WTC11 (cell line): ENCODE measurements at regions not wholly inside any gene's neighbourhood (a gene's known extent, or its start where the extent isn't known, plus 50 kb on each side); places are given as distances from the start of the nearest gene placed in this dataset.

Source experiments
- ATF3 ChIP-seq: sonication (generic); formaldehyde crosslinking; conservative IDR thresholded peaks from 2 replicates; pipeline ENCODE4 v1.8.1; 2022; ENCODE audit warnings: mild to moderate bottlenecking, missing genetic modification reagents
- CTCF ChIP-seq: fragments of 200-600 bp; IDR thresholded peaks from 2 replicates; pipeline ENCODE4 v1.8.0; 2022; ENCODE audit warnings: antibody characterized with exemption
- FOXP1 ChIP-seq: sonication (generic); formaldehyde crosslinking; IDR thresholded peaks from 2 replicates; pipeline ENCODE4 v1.8.0; 2022; ENCODE audit warnings: missing genetic modification reagents, mild to moderate bottlenecking, moderate library complexity, borderline replicate concordance
- IRF1 ChIP-seq: sonication (generic); formaldehyde crosslinking; IDR thresholded peaks from 2 replicates; pipeline ENCODE4 v1.8.0; 2023; ENCODE audit warnings: missing genetic modification reagents
- NR2C2 ChIP-seq: sonication (generic); formaldehyde crosslinking; IDR thresholded peaks from 2 replicates; pipeline ENCODE4 v1.8.0; 2022; ENCODE audit warnings: mild to moderate bottlenecking, missing genetic modification reagents
- OVOL2 ChIP-seq: fragments of 250-450 bp; sonication (Bioruptor Pico); IDR thresholded peaks from 2 replicates; pipeline ENCODE4 v1.9.0; 2021; ENCODE audit warnings: mild to moderate bottlenecking, borderline replicate concordance
- PRDM15 ChIP-seq: sonication (generic); formaldehyde crosslinking; IDR thresholded peaks from 2 replicates; pipeline ENCODE4 v1.8.0; 2022; ENCODE audit warnings: missing genetic modification reagents
- TEAD1 ChIP-seq: sonication (generic); formaldehyde crosslinking; IDR thresholded peaks from 2 replicates; pipeline ENCODE4 v1.8.0; 2022; ENCODE audit warnings: mild to moderate bottlenecking, missing genetic modification reagents
- USF2 ChIP-seq: sonication (generic); formaldehyde crosslinking; IDR thresholded peaks from 2 replicates; pipeline ENCODE4 v1.8.1; 2023; ENCODE audit warnings: mild to moderate bottlenecking, missing genetic modification reagents, moderate library complexity
- ZNF416 ChIP-seq: fragments of 250-450 bp; sonication (Bioruptor Pico); IDR thresholded peaks from 2 replicates; pipeline ENCODE4 v1.9.0; 2021; ENCODE audit warnings: mild to moderate bottlenecking, inconsistent platforms
- ZNF423 ChIP-seq: fragments of 250-450 bp; sonication (Bioruptor Pico); IDR thresholded peaks from 2 replicates; pipeline ENCODE4 v2.1.2; 2022; ENCODE audit warnings: mild to moderate bottlenecking, moderate library complexity

- TF ChIP-seq CTCF (no peak), NR2C2 (CRISPR knock-in tag) (no peak), TEAD1 (CRISPR knock-in tag) (no peak), ZNF423 (CRISPR knock-in tag) (no peak), IRF1 (CRISPR knock-in tag) (no peak), PRDM15 (CRISPR knock-in tag) (no peak), USF2 (CRISPR knock-in tag) (no peak), ZNF416 (CRISPR knock-in tag) (no peak), OVOL2 (CRISPR knock-in tag) (no peak), FOXP1 (CRISPR knock-in tag) (no peak), ATF3 (CRISPR knock-in tag) (no peak)
Measured at GRCh38 chr3:43959498-43960447, 269.0 kb downstream of the ABHD5 start.
